Endothelial cell of umbilical vein (primary cell): ENCODE measurements at regions not wholly inside any gene's neighbourhood (a gene's known extent, or its start where the extent isn't known, plus 50 kb on each side); places are given as distances from the start of the nearest gene placed in this dataset.

Experiments used
- BruUV-seq: library from RNA; stranded (reverse); fragments of 400-500 nt; replicated peaks from 2 replicates; lab custom pipeline; 2021; lab: Mats Ljungman, UMichigan
- CTCF ChIA-PET: fragments of 300-600, 350-600 bp; sonication (Branson Sonifier 250); formaldehyde crosslinking; loops from one replicate; lab custom pipeline; 2021; ENCODE audit warnings: antibody characterized with exemption, inconsistent platforms; lab: Charles Lee
- POLR2A ChIA-PET: fragments of 300-600, 350-600 bp; sonication (Branson Sonifier 250); formaldehyde crosslinking; loops from one replicate; lab custom pipeline; 2021; ENCODE audit warnings: antibody characterized with exemption, inconsistent platforms; lab: Charles Lee
- DNase-seq: peaks from one replicate; pipeline ENCODE4 v3.0.0-alpha.2; 2011; ENCODE audit warnings: low read depth, low spot score
- FAIRE-seq: peaks from 2 replicates; lab custom pipeline; 2011; peaks lifted over from hg19 to GRCh38; lab: Jason Lieb, UNC
- H2AFZ ChIP-seq: 2 replicates; pipeline ENCODE4 v1.6.0; 2012; ENCODE audit warnings: low read depth, low read length, control low read depth, inconsistent platforms
- H3K27ac ChIP-seq: 2 replicates; pipeline ENCODE4 v1.5.1; 2011; ENCODE audit warnings: low read depth, mild to moderate bottlenecking, control low read depth, low read length, moderate library complexity; ENCODE audit not compliant: insufficient read depth
- H3K27me3 ChIP-seq, 2 experiments: 2 replicates each; pipeline versions ENCODE4 v1.6.0 to v1.6.1; 2011; ENCODE audit warnings: low read length in 2 of 2, mixed read lengths in 1 of 2; ENCODE audit not compliant: control insufficient read depth in 2 of 2, insufficient read depth in 2 of 2
- H3K36me3 ChIP-seq, 2 experiments: 2 replicates in 1 of 2; 3 replicates in 1 of 2; pipeline ENCODE4 v1.5.1; 2011; ENCODE audit warnings: low read length in 2 of 2, mild to moderate bottlenecking in 1 of 2, moderate library complexity in 1 of 2; ENCODE audit not compliant: control insufficient read depth in 2 of 2, insufficient read depth in 2 of 2; ENCODE audit errors: extremely low read depth in 1 of 2
- H3K4me1 ChIP-seq: 3 replicates; pipeline ENCODE4 v1.5.1; 2011; ENCODE audit warnings: mild to moderate bottlenecking, low read length; ENCODE audit not compliant: control insufficient read depth, insufficient read depth; ENCODE audit errors: extremely low read depth
- H3K4me2 ChIP-seq: 2 replicates; pipeline ENCODE4 v1.6.1; 2011; ENCODE audit warnings: low read length, control low read depth, mixed read lengths; ENCODE audit not compliant: insufficient read depth
- H3K4me3 ChIP-seq, 3 experiments: fragments of 200-600 bp in 1 of 3; sonication (generic), shearing (Covaris generic) in 1 of 3; replicated peaks in 1 of 3; 2 replicates each; pipeline ENCODE4 v1.5.1; 2011 to 2016; ENCODE audit warnings: control low read depth in 3 of 3, low read length in 3 of 3, mild to moderate bottlenecking in 2 of 3, inconsistent platforms in 1 of 3, low read depth in 1 of 3, moderate library complexity in 1 of 3; ENCODE audit not compliant: insufficient read depth in 1 of 3
- H3K79me2 ChIP-seq: 2 replicates; pipeline ENCODE4 v1.6.0; 2012; ENCODE audit warnings: low read length, inconsistent platforms; ENCODE audit not compliant: control insufficient read depth, insufficient read depth
- H3K9ac ChIP-seq: replicated peaks from 2 replicates; pipeline ENCODE3; 2011; ENCODE audit warnings: low read length, control low read depth; ENCODE audit not compliant: insufficient read depth; ENCODE audit errors: extremely low read depth
- H3K9me1 ChIP-seq: replicated peaks from 3 replicates; pipeline ENCODE4 v1.6.0; 2011; ENCODE audit warnings: mild to moderate bottlenecking, low read length; ENCODE audit not compliant: control insufficient read depth, insufficient read depth; ENCODE audit errors: extremely low read depth
- H3K9me3 ChIP-seq: replicated peaks from 2 replicates; pipeline ENCODE4 v1.5.1; 2012; ENCODE audit warnings: low read length, inconsistent platforms; ENCODE audit not compliant: control insufficient read depth, insufficient read depth
- H4K20me1 ChIP-seq: replicated peaks from 2 replicates; pipeline ENCODE3; 2011; ENCODE audit warnings: mild to moderate bottlenecking, low read length; ENCODE audit not compliant: control insufficient read depth, insufficient read depth; ENCODE audit errors: extremely low read depth
- EZH2 ChIP-seq: IDR thresholded peaks from 2 replicates; pipeline ENCODE4 v1.6.1; 2012; ENCODE audit warnings: borderline replicate concordance, low read depth, mild to moderate bottlenecking, moderate library complexity, low read length, inconsistent platforms; ENCODE audit not compliant: severe bottlenecking
- FOS ChIP-seq: IDR thresholded peaks from 2 replicates; pipeline ENCODE4 v1.6.1; 2011; ENCODE audit warnings: mild to moderate bottlenecking, low read length, moderate library complexity, borderline replicate concordance; ENCODE audit not compliant: insufficient read depth
- GATA2 ChIP-seq: IDR thresholded peaks from 2 replicates; pipeline ENCODE4 v1.7.0; 2011; ENCODE audit warnings: low read depth, mild to moderate bottlenecking, moderate library complexity, mixed read lengths, low read length; ENCODE audit not compliant: insufficient read length, insufficient read depth
- JUN ChIP-seq: IDR thresholded peaks from 2 replicates; pipeline ENCODE4 v1.6.1; 2011; ENCODE audit warnings: borderline replicate concordance, low read depth; ENCODE audit not compliant: insufficient read length, insufficient read depth
- MYC ChIP-seq: IDR thresholded peaks from one replicate; pipeline ENCODE4 v1.6.1; 2011; ENCODE audit warnings: mild to moderate bottlenecking, low read depth, low read length
- POLR2A ChIP-seq: IDR thresholded peaks from 2 replicates; pipeline ENCODE4 v1.6.1; 2012; ENCODE audit warnings: low read depth, mild to moderate bottlenecking, control low read depth, low read length
- POLR2AphosphoS5 ChIP-seq: IDR thresholded peaks from 2 replicates; pipeline ENCODE4 v1.6.1; 2012; ENCODE audit warnings: low read depth, mild to moderate bottlenecking, control low read depth, low read length, moderate library complexity; ENCODE audit not compliant: insufficient read depth
- dilution Hi-C: fragments of 300-500 bp; cut with MboI; formaldehyde crosslinking; loops from one replicate; pipeline ENCODE4 v1.15.0; 2019; ENCODE audit warnings: low sequenced_read_pairs; ENCODE audit not compliant: extremely low pct_ligation_motif_present
- intact Hi-C: fragments of 100-400 bp; cut with micrococcal nuclease; formaldehyde crosslinking; loops from one replicate; pipeline ENCODE4 v1.10.0; 2022
- TF ChIP-seq, protein P1 (sequence below): IDR thresholded peaks from 2 replicates; pipeline ENCODE4 v1.6.1; 2011; ENCODE audit not compliant: insufficient read depth, insufficient read length
- TF ChIP-seq, protein P2 (sequence below), 2 donors: IDR thresholded peaks; 1 replicate in 1 of 2; 2 replicates in 1 of 2; pipeline ENCODE4 v1.5.1; 2011; ENCODE audit warnings: low read length in 2 of 2, mild to moderate bottlenecking in 2 of 2, moderate library complexity in 2 of 2, control low read depth in 1 of 2, inconsistent platforms in 1 of 2, low read depth in 1 of 2; ENCODE audit not compliant: insufficient read depth in 1 of 2; ENCODE audit errors: extremely low read depth in 1 of 2

DNA sequence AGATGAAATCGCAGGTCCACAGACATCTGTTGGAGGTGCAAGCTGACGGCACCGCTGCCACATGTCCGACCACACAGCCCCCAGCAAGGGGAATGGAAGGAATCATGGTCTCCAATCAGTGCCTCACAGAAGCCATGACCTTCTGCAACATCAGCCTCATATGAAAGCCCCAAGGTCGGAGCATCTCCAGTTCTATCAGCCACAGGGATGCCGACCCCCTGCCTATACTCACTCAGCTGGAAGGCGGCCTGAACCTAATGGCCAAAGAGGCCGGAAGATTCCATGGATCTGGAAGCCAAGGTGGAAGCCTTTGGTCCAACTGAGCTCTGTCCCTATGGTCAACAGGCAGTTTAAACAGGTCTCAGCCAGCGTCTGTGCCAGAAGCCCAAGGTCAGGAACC lies 278.8 kb downstream of the TNS1 start:
- Histone ChIP-seq H2AFZ (no peak overlapping the region), H3K9me1 (no peaks in the 10 kb centered on the region), H3K4me3 (no peak overlapping the region), H3K27me3 (no peaks in the 10 kb centered on the region), H3K27ac (no peak overlapping the region), H3K79me2 (no peaks in the 10 kb centered on the region), H4K20me1 (no peaks in the 10 kb centered on the region), H3K9ac (no peak overlapping the region), H3K9me3 (no peaks in the 10 kb centered on the region), H3K36me3 (no peaks in the 10 kb centered on the region), H3K4me1 (no peaks in the 10 kb centered on the region), H3K4me2 (no peak overlapping the region)
- ChIA-PET POLR2A (no interaction called here), CTCF (interaction anchor here (0.8 to 1.7 kb wide), 3 partner anchors 9 to 345 kb away, joined by 3 to 15 read pairs (median 3); partner anchors contain the start of gene RUFY4)
- TF ChIP-seq MYC (no peak), FOS (no peak), EZH2 (no peak), POLR2AphosphoS5 (no peak), POLR2A (no peak), GATA2 (no peak), JUN (no peak)
- TF ChIP-seq, protein P1, sequence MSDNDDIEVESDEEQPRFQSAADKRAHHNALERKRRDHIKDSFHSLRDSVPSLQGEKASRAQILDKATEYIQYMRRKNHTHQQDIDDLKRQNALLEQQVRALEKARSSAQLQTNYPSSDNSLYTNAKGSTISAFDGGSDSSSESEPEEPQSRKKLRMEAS: no peak
- TF ChIP-seq, protein P2, sequence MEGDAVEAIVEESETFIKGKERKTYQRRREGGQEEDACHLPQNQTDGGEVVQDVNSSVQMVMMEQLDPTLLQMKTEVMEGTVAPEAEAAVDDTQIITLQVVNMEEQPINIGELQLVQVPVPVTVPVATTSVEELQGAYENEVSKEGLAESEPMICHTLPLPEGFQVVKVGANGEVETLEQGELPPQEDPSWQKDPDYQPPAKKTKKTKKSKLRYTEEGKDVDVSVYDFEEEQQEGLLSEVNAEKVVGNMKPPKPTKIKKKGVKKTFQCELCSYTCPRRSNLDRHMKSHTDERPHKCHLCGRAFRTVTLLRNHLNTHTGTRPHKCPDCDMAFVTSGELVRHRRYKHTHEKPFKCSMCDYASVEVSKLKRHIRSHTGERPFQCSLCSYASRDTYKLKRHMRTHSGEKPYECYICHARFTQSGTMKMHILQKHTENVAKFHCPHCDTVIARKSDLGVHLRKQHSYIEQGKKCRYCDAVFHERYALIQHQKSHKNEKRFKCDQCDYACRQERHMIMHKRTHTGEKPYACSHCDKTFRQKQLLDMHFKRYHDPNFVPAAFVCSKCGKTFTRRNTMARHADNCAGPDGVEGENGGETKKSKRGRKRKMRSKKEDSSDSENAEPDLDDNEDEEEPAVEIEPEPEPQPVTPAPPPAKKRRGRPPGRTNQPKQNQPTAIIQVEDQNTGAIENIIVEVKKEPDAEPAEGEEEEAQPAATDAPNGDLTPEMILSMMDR (IDR thresholded peaks at IDR 0.05; ENCODE audit: extremely low read depth in 1 of 2, insufficient read depth in 1 of 2, low read depth in 1 of 2, low read length in 2 of 2): no peak
- DNase-seq: no peak
- dilution Hi-C loops: no loop called here
- intact Hi-C loops: no loop called here
- BruUV-seq: no TSS peak
- no peak for FAIRE-seq
